ENCODE measurements at regions not wholly inside any gene's neighbourhood (a gene's known extent, or its start where the extent isn't known, plus 50 kb on each side); places are given as distances from the start of the nearest gene placed in this dataset.

DNA sequence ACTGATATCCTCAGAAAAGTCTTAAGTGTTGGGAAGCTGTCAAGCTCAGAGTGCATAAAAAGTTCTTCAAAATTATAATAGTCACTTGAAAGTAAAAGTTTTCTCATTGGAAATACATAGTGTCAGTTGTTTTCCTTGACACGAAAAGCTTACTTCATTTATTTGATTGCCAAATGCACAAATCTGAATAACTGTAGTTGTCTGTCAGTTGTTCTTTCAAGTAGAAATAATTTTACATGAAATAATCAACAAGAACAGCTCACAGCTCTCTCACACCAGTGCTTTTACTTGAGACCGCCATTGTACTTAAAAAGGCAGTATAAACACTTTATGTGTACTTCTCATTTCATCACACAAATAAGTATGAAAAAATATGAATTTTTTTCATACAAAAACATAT is 163.3 kb upstream of the NXPH2 start:
- TF ChIP-seq, protein P1, sequence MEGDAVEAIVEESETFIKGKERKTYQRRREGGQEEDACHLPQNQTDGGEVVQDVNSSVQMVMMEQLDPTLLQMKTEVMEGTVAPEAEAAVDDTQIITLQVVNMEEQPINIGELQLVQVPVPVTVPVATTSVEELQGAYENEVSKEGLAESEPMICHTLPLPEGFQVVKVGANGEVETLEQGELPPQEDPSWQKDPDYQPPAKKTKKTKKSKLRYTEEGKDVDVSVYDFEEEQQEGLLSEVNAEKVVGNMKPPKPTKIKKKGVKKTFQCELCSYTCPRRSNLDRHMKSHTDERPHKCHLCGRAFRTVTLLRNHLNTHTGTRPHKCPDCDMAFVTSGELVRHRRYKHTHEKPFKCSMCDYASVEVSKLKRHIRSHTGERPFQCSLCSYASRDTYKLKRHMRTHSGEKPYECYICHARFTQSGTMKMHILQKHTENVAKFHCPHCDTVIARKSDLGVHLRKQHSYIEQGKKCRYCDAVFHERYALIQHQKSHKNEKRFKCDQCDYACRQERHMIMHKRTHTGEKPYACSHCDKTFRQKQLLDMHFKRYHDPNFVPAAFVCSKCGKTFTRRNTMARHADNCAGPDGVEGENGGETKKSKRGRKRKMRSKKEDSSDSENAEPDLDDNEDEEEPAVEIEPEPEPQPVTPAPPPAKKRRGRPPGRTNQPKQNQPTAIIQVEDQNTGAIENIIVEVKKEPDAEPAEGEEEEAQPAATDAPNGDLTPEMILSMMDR (IDR thresholded peaks at IDR 0.05), result no peak
- no peak for TF ChIP-seq EZH2 (IDR thresholded peaks at IDR 0.05; ENCODE audit: borderline replicate concordance, insufficient read depth, low read depth, low read length, poor library complexity, severe bottlenecking)

All from B cell (primary cell).